ENCODE measurements at regions not wholly inside any gene's neighbourhood (a gene's known extent, or its start where the extent isn't known, plus 50 kb on each side); places are given as distances from the start of the nearest gene placed in this dataset.
"Not testable (repeated sequence)": the region's sequence is repeated elsewhere in the genome, so short reads cannot be mapped to it uniquely, and the experiment has no call there.

GRCh38 chr3:174547801-174548435 is 311.2 kb upstream of the NAALADL2 start:
- DNase-seq: peak; percentile 53

GRCh38 chr3:174548841-174549623 is 310.1 kb upstream of the NAALADL2 start:
- DNase-seq: peak; percentile 93

GRCh38 chr3:174581558-174581957 is 277.6 kb upstream of the NAALADL2 start:
- no peak for DNase-seq

- DNase-seq: peak; percentile 95
Measured at GRCh38 chr3:174583396-174583795, 275.7 kb upstream of the NAALADL2 start.

- DNase-seq: not testable (repeated sequence)
Measured at GRCh38 chr3:174587137-174587536, 272.0 kb upstream of the NAALADL2 start.

- no peak for DNase-seq
Measured at GRCh38 chr3:174596447-174596982, 262.6 kb upstream of the NAALADL2 start.

- no peak for DNase-seq
Measured at GRCh38 chr3:174598885-174599439, 260.2 kb upstream of the NAALADL2 start.

- peak; percentile 55 for DNase-seq
Measured at GRCh38 chr3:174613173-174613572, 246.0 kb upstream of the NAALADL2 start.

- peak; percentile 93 for DNase-seq
Measured at GRCh38 chr3:174614036-174614435, 245.1 kb upstream of the NAALADL2 start.

GRCh38 chr3:174618368-174619080 is 240.6 kb upstream of the NAALADL2 start:
- peak; percentile 35 for DNase-seq

GRCh38 chr3:174619239-174619638 is 239.9 kb upstream of the NAALADL2 start:
- DNase-seq: peak; percentile 90

- DNase-seq: peak; percentile 57
Measured at GRCh38 chr3:174620138-174620537, 239.0 kb upstream of the NAALADL2 start.

GRCh38 chr3:174620855-174621472 is 238.2 kb upstream of the NAALADL2 start:
- peak; percentile 76 for DNase-seq

GRCh38 chr3:174633342-174633741 is 225.8 kb upstream of the NAALADL2 start:
- peak; percentile 31 for DNase-seq

GRCh38 chr3:174636451-174636850 is 222.7 kb upstream of the NAALADL2 start:
- DNase-seq: no peak

- peak; percentile 68 for DNase-seq
Measured at GRCh38 chr3:174639406-174639805, 219.7 kb upstream of the NAALADL2 start.

GRCh38 chr3:174639970-174640369 is 219.2 kb upstream of the NAALADL2 start:
- no peak for DNase-seq

GRCh38 chr3:174640932-174641331 is 218.2 kb upstream of the NAALADL2 start:
- DNase-seq: no peak

- DNase-seq: no peak
Measured at GRCh38 chr3:174644287-174644686, 214.8 kb upstream of the NAALADL2 start.

GRCh38 chr3:174651951-174652350 is 207.2 kb upstream of the NAALADL2 start:
- no peak for DNase-seq

- no peak for DNase-seq
Measured at GRCh38 chr3:174659511-174659910, 199.6 kb upstream of the NAALADL2 start.

GRCh38 chr3:174662653-174663052 is 196.5 kb upstream of the NAALADL2 start:
- DNase-seq: no peak

- no peak for DNase-seq
Measured at GRCh38 chr3:174667386-174667785, 191.7 kb upstream of the NAALADL2 start.
